ENCODE measurements at regions not wholly inside any gene's neighbourhood (a gene's known extent, or its start where the extent isn't known, plus 50 kb on each side); places are given as distances from the start of the nearest gene placed in this dataset.

GRCh38 chr5:98461485-98461884 lies 312.0 kb upstream of the RGMB start:
- no peaks in the 10 kb centered on the region for H3K4me1 ChIP-seq
- H3K27me3 ChIP-seq: no peaks in the 10 kb centered on the region
- H3K36me3 ChIP-seq: no peaks in the 10 kb centered on the region
- no peak overlapping the region for H3K27ac ChIP-seq
- H3K9me3 ChIP-seq: no peaks in the 10 kb centered on the region
- no peak for TF ChIP-seq CTCF (IDR thresholded peaks at IDR 0.05)
- H3K4me3 ChIP-seq: no peak overlapping the region
- no peak for DNase-seq (ENCODE audit: low spot score)

GRCh38 chr5:98463222-98463621 lies 310.2 kb upstream of the RGMB start:
- TF ChIP-seq CTCF (IDR thresholded peaks at IDR 0.05): no peak
- Histone ChIP-seq H3K4me3 (no peak overlapping the region), H3K27ac (no peak overlapping the region), H3K4me1 (no peaks in the 10 kb centered on the region), H3K27me3 (no peaks in the 10 kb centered on the region), H3K36me3 (no peaks in the 10 kb centered on the region), H3K9me3 (no peaks in the 10 kb centered on the region)
- no peak for DNase-seq (ENCODE audit: low spot score)

GRCh38 chr5:98463676-98464075 lies 309.8 kb upstream of the RGMB start:
- Histone ChIP-seq H3K9me3 (no peaks in the 10 kb centered on the region), H3K27me3 (no peaks in the 10 kb centered on the region), H3K4me1 (no peaks in the 10 kb centered on the region), H3K36me3 (no peaks in the 10 kb centered on the region), H3K27ac (no peak overlapping the region), H3K4me3 (no peak overlapping the region)
- DNase-seq (ENCODE audit: low spot score): no peak
- no peak for TF ChIP-seq CTCF (IDR thresholded peaks at IDR 0.05)

GRCh38 chr5:98464737-98465330 lies 308.6 kb upstream of the RGMB start:
- DNase-seq (ENCODE audit: low spot score): no peak
- no peak overlapping the region for H3K27ac ChIP-seq
- H3K27me3 ChIP-seq: no peaks in the 10 kb centered on the region
- no peaks in the 10 kb centered on the region for H3K9me3 ChIP-seq
- H3K4me3 ChIP-seq: no peak overlapping the region
- no peaks in the 10 kb centered on the region for H3K4me1 ChIP-seq
- H3K36me3 ChIP-seq: no peaks in the 10 kb centered on the region
- TF ChIP-seq CTCF (IDR thresholded peaks at IDR 0.05): no peak

- no peak overlapping the region for H3K27ac ChIP-seq
- TF ChIP-seq CTCF (IDR thresholded peaks at IDR 0.05): no peak
- no peaks in the 10 kb centered on the region for H3K9me3 ChIP-seq
- H3K4me1 ChIP-seq: no peaks in the 10 kb centered on the region
- no peak for DNase-seq (ENCODE audit: low spot score)
- no peak overlapping the region for H3K4me3 ChIP-seq
- H3K36me3 ChIP-seq: no peaks in the 10 kb centered on the region
- H3K27me3 ChIP-seq: no peaks in the 10 kb centered on the region
Observed at GRCh38 chr5:98468188-98468869, 305.1 kb upstream of the RGMB start.

- H3K27ac ChIP-seq: no peak overlapping the region
- TF ChIP-seq CTCF (IDR thresholded peaks at IDR 0.05): no peak
- H3K27me3 ChIP-seq: no peaks in the 10 kb centered on the region
- H3K36me3 ChIP-seq: no peaks in the 10 kb centered on the region
- H3K9me3 ChIP-seq: no peaks in the 10 kb centered on the region
- no peaks in the 10 kb centered on the region for H3K4me1 ChIP-seq
- no peak overlapping the region for H3K4me3 ChIP-seq
- DNase-seq (ENCODE audit: low spot score): no peak
Observed at GRCh38 chr5:98470747-98471146, 302.7 kb upstream of the RGMB start.
